Right lobe of liver (tissue), 4 donors: ENCODE measurements at regions not wholly inside any gene's neighbourhood (a gene's known extent, or its start where the extent isn't known, plus 50 kb on each side); places are given as distances from the start of the nearest gene placed in this dataset.

Experiments used
- POLR2A ChIP-seq: fragments of 450-650 bp; IDR thresholded peaks from one replicate; pipeline ENCODE4 v1.6.1; 2017; ENCODE audit warnings: antibody characterized with exemption, mild to moderate bottlenecking
- TF ChIP-seq, protein P1 (sequence below), 4 donors: fragments of 200-600 bp in 3 of 4; fragments of 450-650 bp in 1 of 4; IDR thresholded peaks; one replicate each; pipeline versions ENCODE4 v1.5.1 to v1.8.0; 2016 to 2022; ENCODE audit warnings: antibody characterized with exemption in 4 of 4, mild to moderate bottlenecking in 2 of 4
- donor health status: DM: no; HTN: no; CAD: no.
- donor health status: DM: no; HTN: no; CAD: no.
- donor health status: DM: no; HTN: yes; CAD: no.

DNA sequence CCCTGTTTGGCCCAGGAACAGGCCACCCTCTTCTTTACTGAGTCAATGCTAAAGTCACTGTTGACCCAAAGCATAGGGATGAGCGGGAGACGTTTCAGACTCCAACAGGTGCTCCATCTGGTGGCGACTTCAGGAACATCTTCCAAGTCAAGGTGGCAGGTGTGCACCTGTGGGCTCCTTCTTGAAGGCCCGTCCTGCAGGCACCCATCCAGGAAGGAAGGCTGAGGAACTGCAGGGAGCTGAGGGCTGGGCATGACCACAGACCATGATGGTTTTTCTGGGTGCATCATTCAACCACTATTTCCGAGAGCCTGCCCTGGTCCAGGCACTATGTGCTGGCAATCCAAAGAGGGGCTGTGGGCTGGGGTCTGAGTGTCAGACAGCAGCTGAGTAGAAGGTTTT is 142.8 kb downstream of the NDUFA10 start:
- TF ChIP-seq, protein P1, sequence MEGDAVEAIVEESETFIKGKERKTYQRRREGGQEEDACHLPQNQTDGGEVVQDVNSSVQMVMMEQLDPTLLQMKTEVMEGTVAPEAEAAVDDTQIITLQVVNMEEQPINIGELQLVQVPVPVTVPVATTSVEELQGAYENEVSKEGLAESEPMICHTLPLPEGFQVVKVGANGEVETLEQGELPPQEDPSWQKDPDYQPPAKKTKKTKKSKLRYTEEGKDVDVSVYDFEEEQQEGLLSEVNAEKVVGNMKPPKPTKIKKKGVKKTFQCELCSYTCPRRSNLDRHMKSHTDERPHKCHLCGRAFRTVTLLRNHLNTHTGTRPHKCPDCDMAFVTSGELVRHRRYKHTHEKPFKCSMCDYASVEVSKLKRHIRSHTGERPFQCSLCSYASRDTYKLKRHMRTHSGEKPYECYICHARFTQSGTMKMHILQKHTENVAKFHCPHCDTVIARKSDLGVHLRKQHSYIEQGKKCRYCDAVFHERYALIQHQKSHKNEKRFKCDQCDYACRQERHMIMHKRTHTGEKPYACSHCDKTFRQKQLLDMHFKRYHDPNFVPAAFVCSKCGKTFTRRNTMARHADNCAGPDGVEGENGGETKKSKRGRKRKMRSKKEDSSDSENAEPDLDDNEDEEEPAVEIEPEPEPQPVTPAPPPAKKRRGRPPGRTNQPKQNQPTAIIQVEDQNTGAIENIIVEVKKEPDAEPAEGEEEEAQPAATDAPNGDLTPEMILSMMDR (IDR thresholded peaks at IDR 0.05) = peak; percentile 57 to 70 (median 68)
- TF ChIP-seq POLR2A = no peak
